HG03460 (cell line): ENCODE measurements at regions not wholly inside any gene's neighbourhood (a gene's known extent, or its start where the extent isn't known, plus 50 kb on each side); places are given as distances from the start of the nearest gene placed in this dataset.

Experiments
- ATAC-seq: cut with Tn5 transposase; IDR thresholded peaks from one replicate; pipeline ENCODE4 v1.9.1; 2021; ENCODE audit not compliant: unreplicated experiment

DNA sequence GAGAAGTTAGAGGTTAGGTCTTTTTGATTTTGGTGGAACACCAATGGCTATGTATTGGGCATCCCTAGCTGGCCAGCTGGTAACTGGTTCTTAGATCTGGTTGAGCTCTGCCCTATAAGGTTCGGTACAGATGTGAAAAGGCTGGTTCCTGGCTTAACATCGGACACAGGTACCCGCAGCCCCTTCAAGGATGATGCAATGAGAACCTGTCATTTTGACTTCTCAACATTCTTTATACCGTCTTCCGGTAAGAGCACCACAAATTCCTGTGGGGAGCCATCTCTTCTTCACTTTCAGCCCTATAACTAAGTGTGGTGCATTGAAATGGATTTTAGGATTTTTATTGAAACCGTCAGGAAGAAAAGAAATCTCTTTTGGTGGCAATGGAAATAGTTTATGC lies 222.8 kb downstream of the ADAMTS9 start:
- no peak for ATAC-seq

DNA sequence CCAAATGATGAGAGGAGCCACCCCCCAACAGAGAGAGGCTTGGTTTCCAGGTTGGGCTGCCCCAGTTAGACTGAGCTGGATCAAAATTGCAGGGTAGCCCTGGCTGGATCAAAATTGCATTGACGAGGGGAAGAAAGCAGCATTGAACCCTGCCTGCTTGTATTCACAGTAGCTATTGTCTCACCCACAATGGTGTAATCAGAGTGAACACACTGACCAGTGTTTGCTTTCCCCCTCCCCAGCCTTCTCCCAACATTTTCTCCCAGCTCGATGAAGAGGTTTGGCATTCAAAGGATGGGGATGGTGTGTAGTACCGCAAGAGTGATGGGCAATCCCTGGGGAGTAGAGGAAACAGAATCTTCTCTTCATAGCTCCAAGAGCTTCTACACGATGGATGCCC lies 223.8 kb downstream of the ADAMTS9 start:
- no peak for ATAC-seq

DNA sequence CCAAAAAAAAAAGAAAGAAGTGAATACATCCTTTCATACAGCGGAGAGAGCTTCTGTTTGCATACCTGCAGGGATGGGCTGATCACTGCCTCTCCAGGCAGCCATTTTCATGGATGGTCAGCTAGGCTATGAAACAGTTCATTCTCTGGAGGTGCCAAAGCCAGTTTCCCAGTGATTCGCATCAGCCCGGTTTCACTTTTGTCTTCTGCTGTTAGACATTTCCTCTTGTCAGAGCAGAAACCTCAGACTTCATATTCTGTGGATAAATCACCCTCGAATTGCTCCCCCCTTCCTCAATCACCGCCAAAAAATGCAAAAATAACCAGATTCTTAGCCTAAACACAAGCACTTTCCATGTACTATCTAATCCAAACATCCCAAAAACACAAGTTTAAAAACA lies 225.6 kb downstream of the ADAMTS9 start:
- ATAC-seq, result no peak

DNA sequence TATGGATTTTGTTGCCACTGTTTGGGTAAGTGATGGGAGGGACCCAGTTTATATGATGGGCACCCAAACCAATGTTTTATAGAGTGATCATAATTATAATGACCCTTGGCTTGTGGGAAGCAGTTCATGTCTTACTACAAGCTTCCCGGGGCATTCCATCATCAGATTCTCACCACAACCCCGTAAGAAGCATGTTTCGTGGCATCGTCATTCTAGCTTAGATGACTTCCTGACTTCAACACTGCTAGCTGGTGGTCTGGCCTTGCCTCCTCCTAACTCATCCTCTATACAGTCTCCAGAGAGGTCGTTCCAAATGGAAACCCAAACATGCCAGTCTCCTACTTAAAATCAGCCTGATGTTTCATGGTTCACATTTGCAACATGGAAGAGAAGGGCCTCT lies 226.9 kb downstream of the ADAMTS9 start:
- ATAC-seq, result no peak

DNA sequence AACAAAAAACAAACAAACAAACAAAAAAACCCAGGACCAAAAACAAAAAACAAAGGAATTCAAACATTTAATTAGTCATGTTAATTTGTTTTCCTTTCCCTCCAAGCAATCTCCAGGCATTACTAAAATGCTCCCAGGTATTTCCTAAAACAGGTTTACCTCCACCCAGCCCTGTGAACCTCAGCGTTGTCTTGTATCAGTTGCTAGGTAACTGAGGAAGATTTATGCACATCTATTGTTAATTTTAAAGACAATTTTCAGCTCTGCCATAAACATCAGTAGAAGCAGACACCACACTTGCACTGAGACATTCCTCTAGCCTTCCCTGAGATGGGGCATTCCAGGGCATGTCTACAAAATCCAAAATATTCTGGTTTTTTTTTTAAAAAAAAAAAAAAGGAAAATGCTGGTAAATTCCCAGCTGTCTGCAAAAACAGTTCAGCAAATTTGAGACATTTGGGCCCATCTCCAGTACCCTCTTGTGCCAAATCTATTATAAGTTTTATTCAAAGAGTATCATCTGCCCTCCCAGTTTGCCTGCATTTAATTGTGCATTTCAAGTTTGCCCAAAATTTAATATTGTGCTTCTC lies 227.6 kb downstream of the ADAMTS9 start:
- no peak for ATAC-seq

DNA sequence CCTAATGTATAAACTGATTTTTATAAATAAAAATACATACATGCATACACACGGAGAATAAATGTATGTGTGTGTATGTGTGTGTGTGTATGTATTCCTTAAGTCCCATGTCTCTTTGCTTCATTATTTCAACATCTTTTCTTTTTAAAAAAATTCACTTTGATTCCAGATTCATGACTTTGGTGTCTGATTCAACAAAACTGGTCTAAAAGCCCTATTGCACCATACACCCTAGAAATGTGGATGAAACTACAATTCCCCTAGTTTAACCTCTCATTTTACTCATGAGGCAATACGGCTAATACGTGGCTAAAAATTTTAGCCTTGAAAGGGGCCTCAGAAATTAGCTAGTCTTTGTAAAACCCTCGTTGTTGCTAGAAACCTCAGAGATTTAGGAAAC lies 228.1 kb downstream of the ADAMTS9 start:
- no peak for ATAC-seq

DNA sequence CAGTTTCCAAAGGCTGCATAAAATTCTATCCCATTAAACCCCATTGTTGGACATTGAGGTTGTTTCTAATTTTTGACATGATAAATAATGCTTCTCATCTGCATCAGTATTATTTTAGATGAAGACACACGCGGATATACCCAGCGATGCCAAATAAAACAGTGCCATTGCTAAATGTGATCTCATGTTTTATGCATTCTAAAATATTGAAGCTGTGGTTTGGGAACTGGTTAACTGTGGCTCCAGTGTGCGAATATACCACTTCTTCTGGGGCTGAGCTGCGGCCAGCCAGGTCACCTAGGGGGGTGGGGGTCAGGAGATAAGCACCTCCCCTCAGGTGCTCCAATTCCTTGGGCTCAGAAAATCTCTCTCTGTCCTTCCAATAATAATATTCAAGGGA lies 230.0 kb downstream of the ADAMTS9 start:
- ATAC-seq, result no peak

DNA sequence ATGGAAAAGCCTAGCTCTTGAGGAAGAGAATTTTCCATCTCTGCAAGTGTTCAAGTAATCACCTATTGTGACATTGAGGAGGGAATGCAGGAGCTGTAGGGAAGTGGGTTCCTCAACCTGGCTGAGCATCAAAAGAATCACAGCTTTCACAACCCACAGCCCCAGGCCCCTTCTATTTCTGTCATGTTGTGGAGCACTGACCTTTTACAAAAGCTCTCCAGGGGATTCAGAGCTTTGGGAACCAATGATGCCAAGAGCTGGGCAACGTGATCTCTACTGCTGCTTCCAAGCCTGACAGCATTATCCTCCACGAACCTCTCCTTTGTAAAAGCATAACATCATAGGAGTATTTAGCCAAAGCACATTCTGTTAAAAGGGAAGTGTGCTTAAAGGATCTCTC lies 231.1 kb downstream of the ADAMTS9 start:
- no peak for ATAC-seq

DNA sequence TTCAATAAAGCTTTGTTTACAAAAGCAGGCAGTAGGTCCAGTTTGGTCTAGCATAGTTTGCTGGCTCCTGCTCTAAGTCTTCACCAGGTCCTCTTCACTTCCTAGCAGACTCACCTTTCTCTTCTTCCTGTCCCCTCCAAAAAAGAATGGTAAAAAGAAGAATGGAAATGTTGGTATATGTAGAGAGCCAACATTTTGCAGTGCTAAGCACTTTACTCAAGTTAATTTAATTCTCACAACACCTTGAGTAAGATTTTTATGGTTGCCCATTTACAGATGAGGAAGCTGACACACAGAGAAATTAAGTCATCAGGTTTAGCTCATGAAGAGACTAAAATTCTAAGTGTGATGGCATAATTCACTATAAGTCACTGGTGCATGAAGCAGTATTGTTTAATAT lies 230.1 kb upstream of the PRICKLE2 start:
- no peak for ATAC-seq

DNA sequence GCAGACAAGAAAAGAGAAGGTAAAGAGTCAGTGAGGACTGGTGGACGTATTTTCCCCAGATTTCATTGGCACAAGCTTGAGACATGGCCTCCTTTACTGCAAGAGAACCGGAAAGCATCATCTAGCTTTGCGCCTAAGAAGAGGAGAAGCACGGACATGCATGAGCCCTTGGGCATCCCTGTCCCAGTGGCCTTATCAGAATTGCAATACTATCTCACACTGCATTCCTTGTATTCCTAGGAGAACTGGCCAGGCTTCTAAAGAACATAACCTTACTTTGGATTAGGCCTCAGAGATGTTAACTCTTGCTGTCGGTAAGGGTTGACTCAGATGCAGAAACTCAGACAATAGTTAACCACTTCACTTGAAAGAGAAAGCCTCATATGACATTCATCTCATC lies 229.5 kb upstream of the PRICKLE2 start:
- no peak for ATAC-seq

DNA sequence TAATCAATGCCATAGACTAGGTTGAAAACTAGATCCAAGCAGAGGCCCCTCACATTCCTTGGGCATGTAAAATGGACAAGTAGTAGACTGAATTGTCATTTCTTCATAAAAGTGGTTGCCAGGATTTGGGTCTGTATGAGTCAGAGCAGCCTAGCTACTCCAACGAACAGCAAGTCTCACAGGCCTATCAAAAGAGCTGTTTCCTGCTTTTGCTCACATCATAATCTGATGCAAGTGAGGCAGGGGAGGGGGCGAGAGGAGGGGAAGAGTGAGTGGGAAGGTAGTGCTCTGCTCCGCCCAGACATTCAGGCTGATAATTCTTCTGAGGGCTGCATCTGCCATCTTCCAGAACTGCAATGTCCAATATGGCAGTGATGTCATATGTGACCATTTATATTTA lies 228.9 kb upstream of the PRICKLE2 start:
- ATAC-seq, result no peak

DNA sequence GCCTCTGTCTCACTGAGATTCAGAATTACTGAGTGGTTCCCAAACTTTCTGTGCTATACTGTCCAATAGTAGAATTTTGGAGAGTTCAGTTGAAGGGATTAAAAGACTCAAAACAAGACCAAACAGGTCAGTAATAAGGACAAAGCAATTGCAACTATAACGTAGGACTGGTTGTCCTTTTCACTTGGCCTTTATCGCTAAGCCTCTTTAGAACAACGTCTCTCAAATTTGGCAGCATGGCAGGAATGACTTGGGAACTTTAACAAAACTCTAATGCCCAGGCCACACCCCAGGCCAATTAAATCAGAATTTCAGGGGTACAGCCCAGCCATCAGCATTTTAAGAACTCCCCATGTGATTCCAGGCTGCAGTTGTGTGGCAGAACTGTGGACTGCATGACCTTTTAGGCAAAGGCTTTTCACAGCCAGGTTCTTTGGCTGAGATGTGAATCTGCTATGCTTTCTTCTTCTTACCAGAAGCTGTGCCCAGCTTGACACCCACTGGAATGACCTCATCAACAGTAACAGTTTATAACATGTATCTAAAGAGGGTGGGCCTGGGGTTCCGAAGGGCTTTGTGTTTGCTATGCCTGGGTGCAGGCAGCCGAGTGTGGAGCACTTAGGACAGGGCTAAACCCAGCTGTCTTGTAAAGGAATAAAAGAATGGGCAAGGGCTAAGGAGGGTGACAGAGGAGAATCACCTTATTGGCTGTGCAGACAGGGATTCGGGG lies 226.2 kb upstream of the PRICKLE2 start:
- no peak for ATAC-seq

DNA sequence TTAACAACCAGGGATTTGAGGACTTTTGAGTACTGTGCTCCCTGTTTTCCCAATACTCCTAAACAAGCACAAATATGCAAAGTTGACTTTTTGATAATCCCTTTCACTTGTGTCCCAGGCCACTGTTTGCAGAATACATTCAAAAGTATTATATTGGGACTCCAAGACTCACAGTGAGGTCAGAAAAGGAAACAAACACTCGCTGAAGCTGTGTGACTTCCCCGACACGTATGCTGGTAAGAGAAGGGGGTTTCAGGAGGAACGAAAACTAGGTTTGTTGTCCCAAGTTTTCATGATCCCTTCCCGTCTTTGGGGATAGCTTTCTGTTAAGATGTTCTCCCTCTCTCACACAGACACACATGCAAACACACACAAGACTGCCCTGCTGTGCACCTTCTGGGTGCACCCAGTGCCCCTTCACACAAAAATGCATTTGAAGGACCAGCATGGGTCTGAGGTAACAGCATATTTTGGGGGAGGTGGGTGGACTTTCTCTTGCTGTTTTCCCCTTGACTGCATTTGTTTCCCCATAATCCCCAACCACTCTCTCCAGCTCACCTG lies 225.2 kb upstream of the PRICKLE2 start:
- no peak for ATAC-seq

DNA sequence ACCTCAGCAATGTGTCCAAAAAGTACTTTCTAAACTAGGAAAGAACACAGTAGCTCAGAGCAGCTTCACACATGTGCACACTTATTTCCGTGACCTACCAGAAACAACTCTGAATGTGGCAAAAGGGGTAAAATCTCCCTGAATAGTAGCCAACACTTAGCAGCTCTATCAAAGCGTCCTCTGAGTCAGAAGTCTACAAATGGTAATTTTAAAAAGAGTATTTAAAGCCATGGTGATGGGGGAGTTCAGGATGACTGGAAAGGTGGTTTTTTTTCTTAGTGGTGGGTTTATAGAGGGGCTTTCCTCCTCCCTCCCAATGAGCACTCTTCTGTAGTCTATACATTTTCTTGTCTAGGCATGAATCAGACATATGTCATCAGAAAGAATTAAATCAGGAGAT lies 223.8 kb upstream of the PRICKLE2 start:
- ATAC-seq, result peak; percentile 50

DNA sequence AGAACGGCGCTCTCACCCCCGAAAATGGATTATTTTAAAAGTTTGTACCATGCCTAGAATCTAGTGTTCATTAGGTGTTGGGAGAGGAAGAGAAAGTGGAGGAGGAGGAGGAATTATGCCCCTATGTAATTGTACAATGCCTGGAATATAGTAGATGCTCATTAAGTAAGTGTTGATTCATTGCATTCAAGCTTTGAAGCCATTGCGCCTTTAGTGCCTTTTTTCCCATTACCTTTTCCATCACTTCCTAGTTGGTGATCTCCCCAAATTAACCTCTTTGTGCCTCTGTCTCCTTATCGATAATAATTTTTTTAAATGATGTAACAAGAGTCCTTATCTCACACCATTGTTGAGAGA lies 220.7 kb upstream of the PRICKLE2 start:
- no peak for ATAC-seq

DNA sequence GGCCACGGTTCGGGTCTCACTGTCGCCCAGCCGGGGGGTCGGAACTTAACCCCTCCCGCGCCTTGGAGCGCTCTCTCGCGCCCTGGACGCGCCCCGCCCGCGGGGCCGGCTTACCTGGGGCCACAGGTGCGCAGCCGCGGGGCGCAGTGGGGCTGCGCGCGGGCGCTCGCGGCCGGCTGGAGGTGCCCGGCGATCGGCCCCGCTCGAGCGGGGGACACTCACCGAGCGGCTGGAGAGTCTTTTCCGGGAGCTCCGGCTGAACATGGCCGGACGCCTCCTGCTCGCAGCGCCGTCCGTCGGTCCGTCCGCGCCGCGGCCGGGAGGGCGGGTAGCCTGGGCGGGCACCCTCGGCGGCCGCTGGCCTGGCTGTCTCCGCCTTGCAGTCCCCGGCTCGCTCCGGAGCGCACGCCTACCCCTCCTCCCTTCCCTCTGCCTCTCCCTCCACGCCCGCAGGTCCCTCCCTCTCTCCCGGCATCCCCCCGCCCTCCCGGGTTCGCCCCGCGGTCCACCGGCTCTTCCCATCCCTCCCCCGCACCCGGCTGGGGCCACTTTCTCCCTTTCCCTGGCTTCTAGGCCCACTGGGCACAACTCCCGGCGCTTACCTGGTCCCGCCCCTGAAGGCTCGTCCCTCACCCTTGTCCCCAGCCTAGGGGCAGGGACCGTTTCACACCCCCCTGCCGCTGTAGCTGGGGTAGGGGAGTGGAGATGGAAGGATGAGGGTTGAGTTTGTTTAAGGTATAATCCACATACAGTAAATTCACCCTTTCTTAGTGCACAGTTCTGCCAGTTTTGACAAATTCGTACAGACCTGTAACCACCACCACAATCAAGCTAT lies 220.1 kb upstream of the PRICKLE2 start:
- no peak for ATAC-seq

DNA sequence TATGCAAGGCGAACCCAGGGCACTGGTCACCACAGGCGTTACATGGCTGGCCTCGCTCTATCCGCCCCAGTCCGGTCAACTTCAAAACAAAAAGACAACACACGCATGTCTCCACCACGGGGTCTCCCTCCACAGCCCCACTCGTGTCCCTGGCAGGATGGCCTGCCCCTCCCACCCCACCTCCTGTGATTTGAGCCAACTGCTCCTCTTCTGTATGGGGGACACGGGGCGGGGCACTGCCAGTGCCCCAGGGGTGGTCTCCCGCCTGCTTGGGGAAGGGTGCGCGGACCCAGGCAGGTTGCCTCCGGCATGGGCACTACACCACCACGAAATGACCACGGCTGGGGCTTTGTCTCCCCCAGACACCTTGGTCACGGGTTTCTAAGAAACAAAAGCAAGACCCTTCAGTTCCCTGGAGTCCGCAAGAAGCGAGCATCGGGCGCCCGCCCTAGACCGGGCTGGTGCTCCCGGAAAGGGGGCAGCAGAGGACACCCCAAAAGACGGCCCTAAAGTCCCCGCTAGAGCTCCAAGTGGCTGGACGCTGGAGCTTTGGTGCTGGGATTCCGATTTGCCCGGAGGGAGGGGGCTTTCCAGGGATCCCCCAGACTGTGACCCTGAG lies 219.3 kb upstream of the PRICKLE2 start:
- no peak for ATAC-seq

DNA sequence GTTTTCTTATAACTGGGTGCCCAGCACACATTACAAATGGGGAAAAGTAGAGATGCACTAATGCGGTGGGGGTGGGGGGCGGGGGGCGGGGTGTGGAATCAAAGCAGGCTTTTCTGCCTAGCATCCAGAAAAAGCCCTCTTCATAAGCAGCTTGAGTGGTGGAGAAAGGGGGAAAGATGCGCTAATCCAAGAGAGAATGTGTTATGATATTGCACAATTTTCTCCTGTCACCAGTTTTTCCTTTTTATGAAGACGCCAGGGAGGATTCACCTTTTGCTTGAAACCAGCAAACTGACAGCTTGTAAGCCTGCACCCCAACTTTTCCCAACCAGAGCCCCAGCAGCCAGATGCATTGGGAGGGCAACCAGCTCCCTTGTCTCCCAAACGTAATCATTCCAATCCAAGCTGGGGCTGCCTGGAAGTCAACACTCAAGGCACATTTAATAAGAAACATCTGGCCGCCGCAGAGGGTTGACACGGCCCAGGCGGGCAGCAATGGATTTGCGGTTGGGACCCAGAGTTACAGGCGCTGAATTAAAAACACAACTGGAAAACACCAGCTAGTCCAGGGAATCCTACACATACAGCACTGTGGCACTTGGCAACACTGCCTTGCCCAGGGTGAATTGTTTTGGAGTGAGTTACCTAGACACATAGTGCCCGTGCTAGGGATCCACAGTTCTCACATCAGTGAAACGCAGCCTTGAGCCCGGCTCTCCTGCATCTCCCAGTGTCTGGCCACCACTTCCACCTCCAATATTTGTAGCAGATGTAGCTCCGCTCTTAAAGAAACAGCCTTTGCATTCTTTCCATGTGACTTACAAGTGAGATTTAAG lies 218.5 kb upstream of the PRICKLE2 start:
- no peak for ATAC-seq

DNA sequence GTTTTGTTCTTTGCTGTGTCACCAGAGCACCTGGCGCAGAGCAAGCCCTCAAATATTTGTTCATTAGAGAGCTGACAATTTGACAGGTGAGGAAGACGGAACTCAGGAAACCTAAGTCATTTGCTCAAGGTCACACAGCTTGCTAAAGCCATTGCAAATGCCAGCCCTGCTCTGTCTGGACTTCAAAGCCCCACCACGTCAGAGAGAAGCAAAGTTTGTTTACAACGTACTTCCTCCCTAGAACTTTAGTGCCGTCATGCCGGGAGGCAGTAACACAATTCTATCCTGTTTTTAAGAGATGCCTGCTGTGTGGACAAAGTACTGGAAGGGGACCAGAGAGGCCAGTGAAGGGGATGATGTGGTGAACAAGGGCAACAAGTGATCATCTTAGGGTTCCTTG lies 216.6 kb upstream of the PRICKLE2 start:
- no peak for ATAC-seq

DNA sequence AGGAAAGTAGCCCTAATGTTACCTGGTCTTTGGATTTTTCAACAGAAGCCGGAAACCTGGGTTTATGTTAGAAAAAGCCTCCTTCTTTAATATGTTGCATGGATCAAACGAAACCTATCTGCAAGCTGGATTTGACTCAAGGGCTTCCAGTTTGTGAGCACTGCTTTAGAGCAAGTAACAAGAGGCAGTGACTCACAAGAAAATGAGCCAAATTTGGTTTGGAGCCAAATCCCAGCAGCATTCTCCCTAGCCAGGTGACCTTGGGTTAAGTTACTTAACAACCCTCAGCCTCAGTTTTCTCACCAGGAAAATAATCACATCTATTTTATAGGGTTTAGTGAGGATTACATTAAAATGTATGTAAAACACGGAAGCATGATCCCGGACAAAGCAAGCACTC lies 215.2 kb upstream of the PRICKLE2 start:
- no peak for ATAC-seq

DNA sequence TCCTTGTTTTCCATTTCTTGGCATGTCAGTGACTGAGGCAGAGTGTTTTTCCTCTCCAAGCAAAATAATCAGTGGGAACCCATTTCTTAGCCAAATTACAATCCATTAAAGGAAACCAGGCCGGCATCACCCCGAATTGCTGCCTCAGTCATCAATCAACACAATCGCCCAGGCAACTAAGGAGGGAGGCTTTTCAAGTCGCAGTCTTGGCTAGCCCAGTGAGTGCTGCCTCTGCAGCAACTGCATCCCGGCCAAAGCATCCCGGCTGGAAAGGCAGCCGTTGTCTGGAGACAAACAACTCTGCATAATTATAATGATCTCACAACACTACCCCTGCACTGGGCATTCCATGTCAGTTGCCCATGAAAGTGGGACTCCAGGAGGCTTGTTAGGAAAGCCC lies 213.5 kb upstream of the PRICKLE2 start:
- ATAC-seq, result no peak
